GM12864 (cell line): ENCODE measurements at regions not wholly inside any gene's neighbourhood (a gene's known extent, or its start where the extent isn't known, plus 50 kb on each side); places are given as distances from the start of the nearest gene placed in this dataset.

Source experiments
- DNase-seq: peaks from one replicate; pipeline ENCODE4 v3.0.0-alpha.2; 2011; ENCODE audit warnings: low read depth
- H3K4me3 ChIP-seq: 2 replicates; pipeline ENCODE4 v1.5.1; 2011; ENCODE audit warnings: mild to moderate bottlenecking, low read depth, low read length, control low read depth
- CTCF ChIP-seq: IDR thresholded peaks from 2 replicates; pipeline ENCODE4 v1.5.1; 2011; ENCODE audit warnings: low read depth, mild to moderate bottlenecking, moderate library complexity, low read length, control low read depth, inconsistent platforms; ENCODE audit errors: missing control alignments

DNA sequence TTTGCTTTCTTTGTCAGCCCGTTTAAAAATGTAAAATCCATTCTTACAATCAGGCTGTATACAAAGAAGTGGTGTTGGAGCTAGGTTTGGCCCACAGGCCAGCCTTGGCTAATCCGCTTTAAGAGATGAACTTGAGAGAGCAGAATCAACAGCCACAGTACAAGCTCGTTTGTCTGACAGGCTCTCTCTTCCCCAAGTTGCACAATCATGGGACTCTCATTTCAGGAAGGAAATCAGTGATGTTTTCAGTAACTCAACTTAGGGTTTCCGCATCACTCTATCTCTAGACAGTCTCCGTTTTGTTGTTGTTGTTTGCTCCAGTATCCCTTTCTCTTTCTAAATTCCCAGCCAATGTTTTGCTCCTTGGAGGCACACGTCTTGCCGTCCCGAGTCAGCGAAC, 582.0 kb upstream of the MKI67 start:
- DNase-seq, result no peak
- H3K4me3 ChIP-seq, result no peak overlapping the region
- TF ChIP-seq CTCF, result no peak

DNA sequence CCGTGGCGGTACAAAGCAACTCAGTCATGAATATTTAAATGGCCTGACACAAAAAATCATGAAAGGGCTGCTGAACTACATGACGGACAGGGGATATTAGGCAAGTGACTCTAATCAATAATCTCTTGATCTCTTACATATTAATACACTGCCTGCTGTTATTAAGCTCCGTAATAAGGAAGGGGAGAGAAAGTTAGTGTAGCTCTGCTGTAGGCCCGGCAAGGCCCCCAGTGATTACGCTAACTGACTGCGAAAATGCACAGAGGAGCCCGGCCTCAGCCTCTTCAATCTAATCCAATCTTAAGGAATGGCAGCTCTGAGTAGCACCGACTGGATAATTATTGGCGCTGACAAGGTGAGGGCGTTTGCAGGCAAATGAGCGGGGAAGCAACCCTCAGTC, 583.5 kb upstream of the MKI67 start:
- TF ChIP-seq CTCF, result no peak
- no peak overlapping the region for H3K4me3 ChIP-seq
- DNase-seq, result no peak

DNA sequence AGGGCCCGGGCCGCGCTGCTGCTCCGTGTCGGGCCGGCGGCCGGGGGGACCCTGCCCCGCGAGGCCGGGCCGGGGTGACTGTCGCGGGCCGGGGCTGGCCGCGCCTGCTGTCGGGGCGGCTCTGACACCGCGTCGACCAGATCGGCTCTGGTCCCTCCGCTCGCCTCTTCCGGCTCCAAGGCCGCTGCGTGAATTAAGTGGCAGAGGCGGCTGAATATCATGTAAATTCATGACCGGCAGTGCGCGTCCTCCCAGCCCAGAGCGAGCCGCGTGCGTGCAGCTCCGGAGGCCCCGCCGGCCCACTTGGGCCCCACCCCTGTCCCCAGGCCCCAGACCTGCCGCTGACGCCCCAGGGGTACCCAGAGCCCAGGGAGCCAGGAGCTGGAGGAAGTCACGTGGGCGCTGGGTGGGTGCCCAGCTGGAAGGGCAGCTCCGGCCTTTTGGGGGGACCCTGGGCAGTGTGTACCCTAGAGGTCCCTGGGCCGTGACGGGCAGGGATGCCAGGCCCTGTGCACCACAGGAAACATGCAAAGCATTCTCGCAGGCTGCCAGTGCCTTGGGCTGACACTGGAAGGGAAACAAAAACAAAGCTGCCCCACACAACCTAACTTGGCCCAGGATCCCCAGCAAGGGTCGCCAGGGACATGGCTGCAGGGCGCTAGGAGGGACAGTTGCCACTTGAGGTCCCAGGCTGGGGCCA, 584.0 kb upstream of the MKI67 start:
- no peak for TF ChIP-seq CTCF
- no peak for DNase-seq
- H3K4me3 ChIP-seq, result no peak overlapping the region

- no peak overlapping the region for H3K4me3 ChIP-seq
- TF ChIP-seq CTCF, result no peak
- DNase-seq, result no peak
Observed at GRCh38 chr10:128710798-128711183, 584.6 kb upstream of the MKI67 start.

- TF ChIP-seq CTCF, result no peak
- H3K4me3 ChIP-seq, result no peak overlapping the region
- no peak for DNase-seq
Observed at GRCh38 chr10:128711806-128712205, 585.6 kb upstream of the MKI67 start.

DNA sequence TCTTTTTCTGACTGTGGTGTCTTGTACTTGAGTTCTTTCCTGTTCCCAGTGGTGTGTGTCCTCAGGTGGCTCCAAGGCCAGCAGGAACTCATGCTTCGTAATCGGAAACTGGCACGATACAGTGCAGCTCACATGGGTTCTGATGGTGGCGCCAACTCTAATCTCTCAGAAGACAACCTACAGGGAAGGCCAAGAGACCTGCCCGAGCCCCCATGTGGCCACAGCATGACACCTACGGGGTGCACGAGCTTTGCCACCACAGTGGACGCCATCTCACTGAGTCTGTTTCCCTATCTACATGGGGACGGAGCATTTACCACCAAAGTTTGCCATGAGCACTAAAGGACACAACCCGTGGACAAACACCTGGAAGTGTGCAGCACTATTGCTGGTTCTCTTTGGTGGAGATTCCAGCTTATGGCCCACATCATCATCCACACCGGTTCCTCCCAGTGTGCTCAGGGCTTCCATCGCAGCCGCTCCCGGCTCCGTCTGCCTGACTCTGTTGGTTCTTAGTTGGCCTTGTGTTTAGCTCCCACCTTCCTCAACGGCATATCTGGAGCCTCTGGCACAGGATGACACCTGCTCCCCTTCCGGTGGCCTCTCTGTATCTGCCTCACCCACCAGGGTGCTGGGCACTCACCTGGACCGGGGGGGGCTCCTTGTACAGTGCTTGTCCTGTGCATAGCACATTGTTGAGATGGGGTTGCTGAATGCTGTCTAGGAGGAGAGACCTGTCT, 586.6 kb upstream of the MKI67 start:
- DNase-seq, result no peak

More for the DNA sequence above, 586.6 kb upstream of the MKI67 start:
- TF ChIP-seq CTCF, result no peak
- H3K4me3 ChIP-seq, result no peak overlapping the region
